Heart left ventricle (tissue), 16 donors: ENCODE measurements at regions not wholly inside any gene's neighbourhood (a gene's known extent, or its start where the extent isn't known, plus 50 kb on each side); places are given as distances from the start of the nearest gene placed in this dataset.

Source experiments
- ATAC-seq, 4 donors: fragments of 200-7000 bp; cut with Tn5 transposase; one replicate each; pipeline ENCODE4 v1.9.1; 2020 to 2022; ENCODE audit warnings: moderate library complexity in 4 of 4, mild to moderate bottlenecking in 3 of 4, moderate number of reproducible peaks in 1 of 4
- DNase-seq, 5 donors: peaks; one replicate each; pipeline ENCODE4 v3.0.0-alpha.2; 2020
- H3K27ac ChIP-seq, 12 donors: fragments of 200-600 bp; sonication (generic) in 4 of 12; one replicate each; pipeline versions ENCODE4 v1.5.0 to v1.8.0; 2016 to 2022; ENCODE audit warnings: mild to moderate bottlenecking in 2 of 12
- H3K27me3 ChIP-seq, 9 donors: fragments of 200-600 bp; sonication (generic) in 2 of 9; one replicate each; pipeline versions ENCODE4 v1.5.1 to v1.8.0; 2016 to 2022; ENCODE audit warnings: mild to moderate bottlenecking in 3 of 9
- H3K36me3 ChIP-seq, 9 donors: fragments of 200-600 bp; sonication (generic) in 2 of 9; one replicate each; pipeline versions ENCODE4 v1.5.0 to v1.8.0; 2018 to 2022; ENCODE audit warnings: mild to moderate bottlenecking in 2 of 9
- H3K4me1 ChIP-seq, 12 donors: fragments of 200-600 bp; sonication (generic) in 4 of 12; one replicate each; pipeline versions ENCODE4 v1.5.0 to v1.8.0; 2016 to 2022; ENCODE audit warnings: mild to moderate bottlenecking in 3 of 12
- H3K4me3 ChIP-seq, 12 donors: fragments of 200-600 bp; sonication (generic) in 4 of 12; one replicate each; pipeline versions ENCODE4 v1.5.0 to v1.8.0; 2017 to 2022; ENCODE audit warnings: mild to moderate bottlenecking in 9 of 12, moderate library complexity in 4 of 12
- H3K9me3 ChIP-seq, 12 donors: fragments of 200-600 bp; sonication (generic) in 4 of 12; one replicate each; pipeline versions ENCODE4 v1.5.0 to v1.8.0; 2016 to 2022; ENCODE audit warnings: mild to moderate bottlenecking in 1 of 12
- POLR2A ChIP-seq, 2 donors: fragments of 450-650 bp; IDR thresholded peaks; one replicate each; pipeline ENCODE4 v1.6.1; 2017; ENCODE audit warnings: antibody characterized with exemption in 2 of 2, mild to moderate bottlenecking in 2 of 2, moderate library complexity in 2 of 2
- WGBS, 4 donors: extraction: QIAGEN DNeasy Blood & Tissue Kit in 2 of 4; methylation state at CpG; one replicate each; pipeline versions ENCODE4 v1.1.5 to v1.1.7; 2013 to 2018; 5-methylcytosine and 5-hydroxymethylcytosine counted together
- intact Hi-C, 10 donors: fragments of 100-400 bp; cut with DNase I; formaldehyde crosslinking; loops; one replicate each; pipeline versions ENCODE4 v1.11.1 to v1.14.2; 2022
- TF ChIP-seq, protein P1 (sequence below), 12 donors: fragments of 200-600 bp; sonication (generic) in 4 of 12; IDR thresholded peaks; one replicate each; pipeline versions ENCODE4 v1.5.0 to v1.8.0; 2018 to 2022; ENCODE audit warnings: antibody characterized with exemption in 12 of 12, mild to moderate bottlenecking in 5 of 12
- donor health status: ischemic (EF 13 %, LVEDD 7.1; RV severe dilation, severe dysfunction).
- donor health status: healthy with polysubstance abuse.
- donor health status: DM: no; HTN: yes; CAD: no.
- donor health status: DM: no; HTN: no; CAD: no.
- donor health status: ischemic (EF 25% LVEDD 6.9; RV normal size, moderate dysfunction).
- donor health status: ischemic (EF 25% LVEDD 5.7; RV mildly dilated, moderate dysfunction).
- donor health status: healthy.
- donor health status: DM: yes; HTN: yes; CAD: no.
- donor health status: ischemic (EF 35%, LVEDD 5.7; RV mildly dilated, moderate dysfunction).
- donor health status: nonischemic (EF 11% LVEDD 7.7; RV severe dilation, severe dysfunction).
- donor health status: DM: yes; HTN: yes; CAD: no.
- donor health status: PGD.
- donor health status: ischemic (EF 29% LVEDD 5.4; RV normal size, mild dysfunction).
- donor health status: nonischemic (EF 23%, LVEDD 6.1; RV moderate dilation, normal function).

- WGBS, 4 donors, result 33 to 51% (median 44%) methylated on average over 3 of the region's 3 CpGs
- no peak overlapping the region for H3K4me3 ChIP-seq
- ATAC-seq (no peak), DNase-seq (no peak)
- no peak overlapping the region for H3K27ac ChIP-seq
- no peaks in the 10 kb centered on the region for H3K4me1 ChIP-seq
- no peaks in the 10 kb centered on the region for H3K36me3 ChIP-seq
- TF ChIP-seq POLR2A (IDR thresholded peaks at IDR 0.05), result no peak
- TF ChIP-seq, protein P1, sequence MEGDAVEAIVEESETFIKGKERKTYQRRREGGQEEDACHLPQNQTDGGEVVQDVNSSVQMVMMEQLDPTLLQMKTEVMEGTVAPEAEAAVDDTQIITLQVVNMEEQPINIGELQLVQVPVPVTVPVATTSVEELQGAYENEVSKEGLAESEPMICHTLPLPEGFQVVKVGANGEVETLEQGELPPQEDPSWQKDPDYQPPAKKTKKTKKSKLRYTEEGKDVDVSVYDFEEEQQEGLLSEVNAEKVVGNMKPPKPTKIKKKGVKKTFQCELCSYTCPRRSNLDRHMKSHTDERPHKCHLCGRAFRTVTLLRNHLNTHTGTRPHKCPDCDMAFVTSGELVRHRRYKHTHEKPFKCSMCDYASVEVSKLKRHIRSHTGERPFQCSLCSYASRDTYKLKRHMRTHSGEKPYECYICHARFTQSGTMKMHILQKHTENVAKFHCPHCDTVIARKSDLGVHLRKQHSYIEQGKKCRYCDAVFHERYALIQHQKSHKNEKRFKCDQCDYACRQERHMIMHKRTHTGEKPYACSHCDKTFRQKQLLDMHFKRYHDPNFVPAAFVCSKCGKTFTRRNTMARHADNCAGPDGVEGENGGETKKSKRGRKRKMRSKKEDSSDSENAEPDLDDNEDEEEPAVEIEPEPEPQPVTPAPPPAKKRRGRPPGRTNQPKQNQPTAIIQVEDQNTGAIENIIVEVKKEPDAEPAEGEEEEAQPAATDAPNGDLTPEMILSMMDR (IDR thresholded peaks at IDR 0.05), result no peak
- H3K27me3 ChIP-seq, result no peaks in the 10 kb centered on the region
- no peaks in the 10 kb centered on the region for H3K9me3 ChIP-seq
- intact Hi-C loops, result no loop called here
These were observed 226.6 kb downstream of the ANKRD30B start for GRCh38 chr18:14974576-14974975.

GRCh38 chr18:14975431-14975830, 227.5 kb downstream of the ANKRD30B start:
- DNase-seq (no peak), ATAC-seq (no peak)
- Histone ChIP-seq H3K4me3 (no peak overlapping the region), H3K27ac (no peak overlapping the region), H3K4me1 (no peaks in the 10 kb centered on the region), H3K9me3 (no peaks in the 10 kb centered on the region), H3K27me3 (no peaks in the 10 kb centered on the region), H3K36me3 (no peaks in the 10 kb centered on the region)
- intact Hi-C loops, result no loop called here
- no peak for TF ChIP-seq POLR2A (IDR thresholded peaks at IDR 0.05)
- TF ChIP-seq, protein P1 (IDR thresholded peaks at IDR 0.05), result no peak
- 63 to 71% (median 69%) methylated on average over 9 of the region's 9 CpGs for WGBS, 4 donors

- ATAC-seq, result no peak
- Histone ChIP-seq H3K27me3 (no peaks in the 10 kb centered on the region), H3K4me3 (no peak overlapping the region), H3K4me1 (no peaks in the 10 kb centered on the region), H3K36me3 (no peaks in the 10 kb centered on the region), H3K9me3 (no peaks in the 10 kb centered on the region), H3K27ac (no peak overlapping the region)
- no peak for TF ChIP-seq POLR2A (IDR thresholded peaks at IDR 0.05)
- TF ChIP-seq, protein P1 (IDR thresholded peaks at IDR 0.05), result no peak
- DNase-seq, result no peak
- intact Hi-C loops, result no loop called here
- WGBS, 4 donors, result 68 to 78% (median 71%) methylated on average over 10 of the region's 10 CpGs
These were observed 228.9 kb downstream of the ANKRD30B start for GRCh38 chr18:14976736-14977430.

DNA sequence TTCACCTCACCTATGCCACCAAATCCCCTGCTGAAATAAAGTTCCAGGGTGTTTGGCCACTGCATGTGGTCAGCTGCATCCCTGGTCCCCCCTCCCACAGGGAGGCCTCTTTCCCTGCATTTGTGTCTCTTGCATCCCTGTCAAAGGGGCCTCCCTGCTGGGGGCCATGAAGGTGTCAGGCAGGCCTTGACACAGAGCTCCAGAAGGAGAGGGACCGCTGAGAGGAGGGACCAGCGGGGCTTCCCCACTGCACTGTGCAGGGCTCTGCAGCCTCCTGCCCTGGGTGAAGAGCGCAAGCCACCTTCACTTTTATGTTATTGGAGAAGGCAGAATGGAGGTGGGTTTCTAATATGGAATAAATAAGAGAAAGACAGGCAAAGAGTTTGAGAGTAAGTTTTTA, 230.2 kb downstream of the ANKRD30B start:
- no peak overlapping the region for H3K27ac ChIP-seq
- no peaks in the 10 kb centered on the region for H3K4me1 ChIP-seq
- H3K4me3 ChIP-seq, result no peak overlapping the region
- no peak for DNase-seq
- ATAC-seq, result no peak
- 76 to 88% (median 79%) methylated on average over 3 of the region's 3 CpGs for WGBS, 4 donors
- H3K9me3 ChIP-seq, result no peaks in the 10 kb centered on the region
- TF ChIP-seq, protein P1 (IDR thresholded peaks at IDR 0.05), result no peak
- no peak for TF ChIP-seq POLR2A (IDR thresholded peaks at IDR 0.05)
- H3K36me3 ChIP-seq, result no peaks in the 10 kb centered on the region
- intact Hi-C loops, result no loop called here
- no peaks in the 10 kb centered on the region for H3K27me3 ChIP-seq
